RWPE2 (cell line): ENCODE measurements at regions not wholly inside any gene's neighbourhood (a gene's known extent, or its start where the extent isn't known, plus 50 kb on each side); places are given as distances from the start of the nearest gene placed in this dataset.

ENCODE experiments used
- ATAC-seq: fragments of 200-7000 bp; cut with Tn5 transposase; 3 replicates; pipeline ENCODE4 v1.9.1; 2021; ENCODE audit warnings: low read depth
- DNase-seq: peaks from one replicate; pipeline ENCODE4 v3.0.0-alpha.2; 2020; ENCODE audit warnings: low spot score
- H3K27ac ChIP-seq: fragments of 450-650 bp; 2 replicates; pipeline ENCODE4 v1.5.1; 2017; ENCODE audit warnings: mild to moderate bottlenecking; ENCODE audit not compliant: poor library complexity, severe bottlenecking
- H3K27me3 ChIP-seq: fragments of 250-450 bp; sonication (Bioruptor Pico); 2 replicates; pipeline ENCODE4 v1.5.1; 2021; ENCODE audit warnings: mild to moderate bottlenecking, moderate library complexity; ENCODE audit not compliant: insufficient read depth, poor library complexity, severe bottlenecking
- H3K36me3 ChIP-seq: fragments of 250-450 bp; sonication (Bioruptor Pico); 2 replicates; pipeline ENCODE4 v1.5.1; 2020; ENCODE audit warnings: low read depth, mild to moderate bottlenecking, moderate library complexity
- H3K4me1 ChIP-seq: fragments of 250-450 bp; sonication (Bioruptor Pico); 2 replicates; pipeline ENCODE4 v1.5.1; 2021; ENCODE audit warnings: mild to moderate bottlenecking, moderate library complexity; ENCODE audit not compliant: insufficient read depth, poor library complexity, severe bottlenecking
- H3K4me3 ChIP-seq: fragments of 250-450 bp; sonication (Bioruptor Pico); 2 replicates; pipeline ENCODE4 v1.5.1; 2021; ENCODE audit warnings: mild to moderate bottlenecking, moderate library complexity; ENCODE audit not compliant: severe bottlenecking
- H3K9me3 ChIP-seq: fragments of 250-450 bp; sonication (Bioruptor Pico); 2 replicates; pipeline ENCODE4 v1.5.1; 2021; ENCODE audit warnings: mild to moderate bottlenecking, moderate library complexity; ENCODE audit not compliant: severe bottlenecking
- CTCF ChIP-seq: fragments of 450-650 bp; IDR thresholded peaks from one replicate; pipeline ENCODE4 v1.5.1; 2017; ENCODE audit warnings: mild to moderate bottlenecking, moderate library complexity; ENCODE audit not compliant: poor library complexity, severe bottlenecking

GRCh38 chr16:64364894-64365293 is 757.0 kb downstream of the CDH11 start:
- peaks cover 4% of the 10 kb centered on the region for H3K4me1 ChIP-seq
- no peak for DNase-seq
- H3K4me3 ChIP-seq: no peak overlapping the region
- no peak for ATAC-seq
- no peak for TF ChIP-seq CTCF
- H3K36me3 ChIP-seq: no peaks in the 10 kb centered on the region
- H3K9me3 ChIP-seq: no peaks in the 10 kb centered on the region
- H3K27ac ChIP-seq: no peak overlapping the region
- no peaks in the 10 kb centered on the region for H3K27me3 ChIP-seq

- peaks cover 4% of the 10 kb centered on the region for H3K4me1 ChIP-seq
- H3K4me3 ChIP-seq: no peak overlapping the region
- H3K27me3 ChIP-seq: no peaks in the 10 kb centered on the region
- no peak for ATAC-seq
- TF ChIP-seq CTCF: no peak
- H3K27ac ChIP-seq: no peak overlapping the region
- no peaks in the 10 kb centered on the region for H3K9me3 ChIP-seq
- H3K36me3 ChIP-seq: no peaks in the 10 kb centered on the region
- DNase-seq: no peak
These were observed 757.4 kb downstream of the CDH11 start for GRCh38 chr16:64364416-64364815.

- TF ChIP-seq CTCF: no peak
- H3K4me1 ChIP-seq: peaks cover 4% of the 10 kb centered on the region
- H3K27me3 ChIP-seq: no peaks in the 10 kb centered on the region
- DNase-seq (no peak), ATAC-seq (no peak)
- no peaks in the 10 kb centered on the region for H3K36me3 ChIP-seq
- H3K4me3 ChIP-seq: no peak overlapping the region
- H3K9me3 ChIP-seq: no peaks in the 10 kb centered on the region
- H3K27ac ChIP-seq: no peak overlapping the region
These were observed 757.8 kb downstream of the CDH11 start for GRCh38 chr16:64364016-64364415.

GRCh38 chr16:64363039-64363438 is 758.8 kb downstream of the CDH11 start:
- ATAC-seq (no peak), DNase-seq (no peak)
- Histone ChIP-seq H3K9me3 (no peaks in the 10 kb centered on the region), H3K36me3 (no peaks in the 10 kb centered on the region), H3K27ac (no peak overlapping the region), H3K4me3 (no peak overlapping the region), H3K4me1 (peaks cover 4% of the 10 kb centered on the region), H3K27me3 (no peaks in the 10 kb centered on the region)
- no peak for TF ChIP-seq CTCF

- H3K36me3 ChIP-seq: no peaks in the 10 kb centered on the region
- peaks cover 4% of the 10 kb centered on the region for H3K4me1 ChIP-seq
- DNase-seq: no peak
- no peak for TF ChIP-seq CTCF
- H3K9me3 ChIP-seq: no peaks in the 10 kb centered on the region
- no peak overlapping the region for H3K4me3 ChIP-seq
- no peaks in the 10 kb centered on the region for H3K27me3 ChIP-seq
- ATAC-seq: peak; percentile 49; the same call in 2 of the 3 replicates
- H3K27ac ChIP-seq: no peak overlapping the region
These were observed 759.7 kb downstream of the CDH11 start for GRCh38 chr16:64362193-64362592.
